ENCODE measurements at regions not wholly inside any gene's neighbourhood (a gene's known extent, or its start where the extent isn't known, plus 50 kb on each side); places are given as distances from the start of the nearest gene placed in this dataset.

GRCh38 chr18:6589923-6590322 lies 139.6 kb upstream of the ARHGAP28 start:
- H3K14ac ChIP-seq (ENCODE audit: insufficient read length), result no peak overlapping the region
- H2BK5ac ChIP-seq (ENCODE audit: low read depth, low read length), result no peak overlapping the region
- H3K9ac ChIP-seq (replicated peaks in 1 of 4; ENCODE audit: extremely low read depth in 1 of 4, low read depth in 3 of 4, low read length in 3 of 4), result no peak overlapping the region
- no peak overlapping the region for H3K4ac ChIP-seq (replicated peaks; ENCODE audit: insufficient read length, low read depth, low read length)
- no peak for FAIRE-seq
- no peak overlapping the region for H3K4me2 ChIP-seq (ENCODE audit: insufficient read depth in 1 of 2, low read depth in 2 of 2, low read length in 2 of 2)
- no peaks in the 10 kb centered on the region for H3K23me2 ChIP-seq (ENCODE audit: low read depth, low read length)
- CTCF ChIA-PET (ENCODE audit: partially characterized antibody), result interaction anchor here (0.8 kb wide), 1 partner anchor 16 kb away, joined by 3 read pairs; no protein-coding TSS in a partner anchor
- H4K91ac ChIP-seq (replicated peaks; ENCODE audit: insufficient read length, low read length), result no peak overlapping the region
- H3K4me1 ChIP-seq (replicated peaks in 1 of 4; ENCODE audit: control insufficient read depth in 3 of 4, insufficient read depth in 4 of 4, low read length in 3 of 4), result no peaks in the 10 kb centered on the region
- no peak overlapping the region for H2BK15ac ChIP-seq (ENCODE audit: low read length)
- no peak overlapping the region for H3K18ac ChIP-seq (ENCODE audit: extremely low read depth, low read length)
- no peak overlapping the region for H2AK5ac ChIP-seq (ENCODE audit: low read depth, low read length)
- DNase-seq (ENCODE audit: low read depth in 1 of 2, low spot score in 2 of 2), result no peak
- H2AFZ ChIP-seq (ENCODE audit: low read length), result no peak overlapping the region
- H3K9me3 ChIP-seq (ENCODE audit: insufficient read depth in 2 of 2, low read depth in 1 of 2, low read length in 1 of 2), result no peaks in the 10 kb centered on the region
- no peak overlapping the region for H2BK120ac ChIP-seq (replicated peaks; ENCODE audit: low read depth, low read length)
- H2BK12ac ChIP-seq (ENCODE audit: low read depth, low read length), result no peak overlapping the region
- H3K23ac ChIP-seq (ENCODE audit: insufficient read length), result no peak overlapping the region
- H3K27me3 ChIP-seq (replicated peaks in 1 of 4; ENCODE audit: control insufficient read depth in 3 of 4, extremely low read depth in 1 of 4, insufficient read depth in 3 of 4, low read length in 3 of 4), result no peaks in the 10 kb centered on the region
- H3K79me2 ChIP-seq (ENCODE audit: control insufficient read depth in 1 of 2, insufficient read depth in 2 of 2, low read length in 2 of 2), result no peaks in the 10 kb centered on the region
- no peaks in the 10 kb centered on the region for H3K36me3 ChIP-seq (ENCODE audit: control insufficient read depth in 2 of 4, insufficient read depth in 4 of 4, low read length in 3 of 4)
- no peak overlapping the region for H3K4me3 ChIP-seq (ENCODE audit: extremely low read depth in 1 of 4, insufficient read depth in 2 of 4, low read depth in 3 of 4, low read length in 4 of 4)
- H4K20me1 ChIP-seq (replicated peaks in 1 of 2; ENCODE audit: control insufficient read depth in 1 of 2, insufficient read depth in 2 of 2, low read length in 2 of 2), result no peaks in the 10 kb centered on the region
- no peak overlapping the region for H2BK20ac ChIP-seq (ENCODE audit: low read length)
- POLR2A ChIA-PET (ENCODE audit: partially characterized antibody), result interaction anchor here (0.7 kb wide), 1 partner anchor 501 kb away, joined by 3 read pairs; no protein-coding TSS in a partner anchor
- H4K5ac ChIP-seq (ENCODE audit: insufficient read length, low read depth, low read length), result no peak overlapping the region
- 78% methylated on average over 1 of the region's 1 CpG; no CpG with 5 or more reads in 1 of the 2 experiments for WGBS, 2 experiments (ENCODE audit: extremely low coverage in 1 of 2, insufficient coverage in 1 of 2, insufficient read length in 1 of 2, insufficient replicate concordance in 2 of 2, low coverage in 1 of 2, low lambda C conversion rate in 2 of 2, missing lambda C conversion rate in 1 of 2)
- H3K79me1 ChIP-seq (ENCODE audit: low read depth, low read length), result no peaks in the 10 kb centered on the region
- H3K27ac ChIP-seq (ENCODE audit: low read depth, low read length), result no peak overlapping the region
- no peak overlapping the region for H3K56ac ChIP-seq (replicated peaks; ENCODE audit: insufficient read length, low read depth, low read length)
- H4K8ac ChIP-seq (ENCODE audit: extremely low read depth, insufficient read depth, low read length), result no peak overlapping the region
- no peak for TF ChIP-seq HDAC6 (IDR thresholded peaks at IDR 0.05; ENCODE audit: low read depth, low read length)
- TF ChIP-seq SP4 (IDR thresholded peaks at IDR 0.05; ENCODE audit: low read length), result no peak
- no peak for TF ChIP-seq CHD1 (IDR thresholded peaks at IDR 0.05; ENCODE audit: low read depth, low read length)
- no peak for TF ChIP-seq KDM1A (IDR thresholded peaks at IDR 0.05; ENCODE audit: borderline replicate concordance, low read length)
- no peak for TF ChIP-seq SIN3A (conservative IDR thresholded peaks at IDR 0.05 in 1 of 2, IDR thresholded peaks at IDR 0.05 in 1 of 2; ENCODE audit: low read depth in 1 of 2, low read length in 2 of 2)
